Tongue (tissue), 1 donor: ENCODE measurements at regions not wholly inside any gene's neighbourhood (a gene's known extent, or its start where the extent isn't known, plus 50 kb on each side); places are given as distances from the start of the nearest gene placed in this dataset.
"Not testable (repeated sequence)": the region's sequence is repeated elsewhere in the genome, so short reads cannot be mapped to it uniquely, and the experiment has no call there.

ENCODE experiments used
- DNase-seq: peaks from one replicate; pipeline ENCODE4 v3.0.0-alpha.2; 2015

DNA sequence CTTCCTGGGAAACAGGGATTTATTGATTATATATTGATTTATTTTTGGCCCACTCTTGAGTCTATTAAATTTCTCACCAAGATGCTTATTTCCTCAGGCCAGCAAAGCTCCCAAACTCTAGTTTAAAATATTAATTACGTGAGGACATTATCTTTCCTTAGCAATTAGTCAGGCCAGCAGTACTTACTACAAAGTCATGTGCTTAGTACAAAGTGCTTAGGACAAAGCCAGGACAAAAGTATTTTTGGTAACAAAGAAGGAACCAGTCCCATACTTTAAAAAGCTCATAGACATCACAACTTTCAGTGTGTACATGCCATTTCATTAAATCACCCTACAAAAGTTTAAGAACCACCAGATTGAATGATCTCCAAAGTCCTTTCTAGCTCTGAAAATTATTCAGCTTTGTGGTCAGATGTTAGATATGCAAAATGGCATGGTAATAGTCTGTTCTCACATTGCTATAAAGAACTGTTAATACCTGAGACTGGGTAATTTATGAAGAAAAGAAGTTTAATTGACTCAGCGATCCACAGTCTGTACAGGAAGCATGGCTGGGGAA lies 94.7 kb upstream of the PWP1 start:
- DNase-seq = no peak

DNA sequence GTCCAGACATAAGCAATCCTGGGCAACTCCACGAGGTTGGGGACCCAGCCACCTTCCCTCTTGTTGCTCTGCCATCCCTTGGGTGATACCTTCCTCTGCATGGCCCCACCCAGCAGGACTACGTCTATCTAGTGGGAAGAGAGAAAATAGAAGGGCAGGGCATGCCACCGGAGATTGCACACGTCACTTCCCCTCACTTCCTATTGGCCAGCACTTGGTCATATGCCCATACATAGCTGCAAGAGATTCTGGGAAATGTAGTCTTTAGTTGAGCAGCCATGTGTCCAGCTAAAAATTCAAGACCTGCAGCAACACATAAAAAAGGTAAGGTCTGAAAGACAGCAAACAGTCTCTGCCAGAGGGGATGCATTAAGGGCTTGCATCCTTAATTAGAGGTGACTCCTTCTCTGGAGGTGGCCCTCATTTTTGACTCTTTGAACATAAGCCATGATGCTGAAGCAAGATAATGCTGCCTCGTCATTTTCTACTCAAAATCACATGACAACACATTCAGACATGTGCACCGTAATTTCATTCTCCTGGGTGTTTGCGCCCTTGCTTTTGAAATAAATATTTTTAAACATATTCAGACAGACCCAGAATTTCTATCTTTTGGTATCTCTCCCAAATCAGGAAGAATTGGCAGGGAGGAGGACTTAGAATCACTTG lies 91.8 kb upstream of the PWP1 start:
- DNase-seq = no peak

DNA sequence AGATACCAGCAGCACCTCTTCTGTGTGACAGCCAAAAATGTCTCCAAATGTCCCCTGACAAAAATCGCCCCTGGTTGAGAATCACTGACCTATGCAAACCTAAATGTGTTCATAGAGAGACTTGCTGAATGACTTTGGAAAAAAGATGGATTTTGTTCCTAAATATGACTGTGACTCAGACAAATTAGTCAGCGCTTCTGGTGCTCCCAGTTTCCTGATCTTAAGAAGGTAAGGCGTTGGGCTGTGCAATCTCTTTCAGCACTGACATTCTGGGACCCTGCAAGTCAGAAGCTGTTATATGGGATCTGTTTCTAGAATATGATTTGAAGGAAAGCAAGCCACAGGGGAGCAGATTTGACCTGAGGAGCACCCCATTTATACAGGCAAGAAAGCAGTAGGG lies 90.6 kb upstream of the PWP1 start:
- no peak for DNase-seq

DNA sequence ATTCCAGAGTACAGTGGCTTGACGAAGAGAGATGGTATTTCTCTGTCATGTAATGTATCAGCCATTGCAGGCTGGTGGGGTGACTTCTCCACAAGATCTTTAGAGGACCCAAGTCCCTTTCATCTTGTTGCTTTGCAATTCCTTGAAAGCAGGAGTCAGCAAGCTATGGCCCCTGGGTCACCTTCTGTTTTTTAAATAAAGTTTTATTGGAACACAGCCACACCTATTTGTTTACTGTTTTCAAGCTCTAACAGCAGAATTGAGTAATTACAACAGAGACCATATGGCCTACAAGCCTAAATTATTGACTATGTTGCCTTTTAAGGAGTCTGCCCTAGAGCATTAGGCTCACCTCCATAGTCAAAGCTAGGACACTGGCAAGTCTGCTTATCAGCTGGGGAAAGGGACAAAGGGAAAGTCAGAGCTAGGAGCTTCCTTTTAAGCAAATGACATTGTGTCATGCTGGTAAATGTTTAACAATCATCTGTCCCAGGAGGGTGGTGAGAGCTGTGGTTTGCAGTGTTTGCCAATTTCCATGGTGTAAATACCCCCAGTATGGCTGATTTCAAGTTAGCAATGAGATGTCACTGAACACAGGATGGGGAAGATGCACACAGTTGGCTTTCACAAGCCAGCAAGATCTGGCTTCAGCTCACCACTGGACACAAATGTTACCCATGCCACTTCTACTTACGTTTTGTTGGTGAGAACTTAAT lies 87.7 kb upstream of the PWP1 start:
- DNase-seq = no peak

DNA sequence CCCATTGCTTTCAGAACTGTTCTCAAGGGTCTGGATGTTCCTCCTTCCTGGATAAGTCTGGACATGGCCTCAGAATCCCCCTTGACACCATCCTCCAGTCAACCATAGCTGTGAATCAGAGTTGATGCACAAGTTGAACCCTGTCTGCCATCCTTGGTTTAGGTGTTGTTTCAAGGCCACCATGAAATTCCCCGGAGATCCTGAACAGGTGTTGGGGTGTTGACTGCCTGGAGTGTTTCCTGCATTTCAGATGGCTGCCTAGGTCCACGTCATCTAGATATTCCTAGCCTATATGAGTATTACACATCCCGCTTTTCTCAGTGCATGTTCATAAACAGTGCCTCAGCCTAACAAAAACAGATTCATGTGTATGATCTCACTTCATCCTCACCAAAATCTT lies 86.7 kb upstream of the PWP1 start:
- DNase-seq = no peak

DNA sequence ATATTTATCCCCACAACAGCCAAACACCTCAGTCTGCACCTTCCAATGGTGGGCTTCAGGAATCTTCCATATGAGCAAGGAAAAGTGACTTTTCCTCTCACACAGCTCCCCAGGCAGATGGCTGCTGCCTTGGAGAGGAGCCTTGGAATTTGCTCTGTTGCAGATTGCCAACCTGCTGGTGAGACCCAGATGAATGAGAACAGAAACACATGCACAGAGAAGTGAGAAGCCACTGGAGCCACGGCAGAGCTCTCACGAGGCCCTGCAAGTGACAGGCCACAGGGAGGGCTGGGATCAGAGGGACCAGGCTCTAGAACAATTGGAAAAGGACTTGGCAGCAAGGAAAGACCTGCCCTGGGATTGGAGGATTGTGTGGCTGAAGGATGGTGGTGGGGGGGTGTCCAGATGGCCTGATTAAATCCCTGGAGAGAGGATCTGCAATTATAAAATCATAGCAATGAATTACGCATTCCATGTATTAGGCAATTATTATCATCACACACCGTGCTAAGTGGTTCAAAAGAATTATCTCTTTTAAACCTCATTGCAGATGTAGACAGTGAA lies 84.9 kb upstream of the PWP1 start:
- no peak for DNase-seq

DNA sequence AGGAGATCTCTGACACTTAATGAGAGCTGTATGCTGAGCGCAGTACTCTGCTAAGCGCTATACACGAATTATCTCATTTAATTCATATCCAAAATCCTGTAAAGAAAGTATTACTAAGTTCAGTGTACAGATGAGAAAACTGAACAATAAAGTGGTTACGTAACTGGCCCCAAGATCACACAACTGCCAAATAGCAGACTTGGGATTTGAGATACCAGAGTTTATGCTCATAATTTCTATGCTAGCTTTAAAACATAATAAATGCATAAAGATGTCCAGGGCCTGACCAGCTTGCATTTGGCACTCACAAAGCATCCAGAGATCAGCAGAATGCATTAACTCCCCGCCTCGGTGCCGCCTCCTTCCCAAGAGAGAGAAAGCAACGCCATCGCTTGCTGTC lies 83.2 kb upstream of the PWP1 start:
- no peak for DNase-seq

DNA sequence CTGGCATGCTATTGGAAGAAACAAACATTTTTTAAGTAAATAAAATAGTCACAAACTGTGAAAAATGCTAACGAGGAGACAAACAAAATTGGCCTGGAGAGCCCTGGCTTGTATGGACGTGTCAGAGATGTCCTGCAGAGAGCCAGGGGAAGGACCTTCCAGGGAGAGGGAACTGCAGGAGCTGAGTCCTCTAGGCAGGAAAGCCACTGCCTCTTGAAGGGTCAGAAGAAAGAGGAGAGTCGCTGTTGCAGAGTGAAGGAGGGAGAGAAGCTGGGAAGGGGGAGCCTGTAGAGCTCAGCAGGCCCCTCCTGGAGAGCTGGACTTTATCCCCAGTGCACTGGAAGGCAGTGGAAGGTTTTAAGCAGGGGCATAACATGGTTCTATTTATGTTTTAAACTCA lies 80.3 kb upstream of the PWP1 start:
- DNase-seq = no peak

DNA sequence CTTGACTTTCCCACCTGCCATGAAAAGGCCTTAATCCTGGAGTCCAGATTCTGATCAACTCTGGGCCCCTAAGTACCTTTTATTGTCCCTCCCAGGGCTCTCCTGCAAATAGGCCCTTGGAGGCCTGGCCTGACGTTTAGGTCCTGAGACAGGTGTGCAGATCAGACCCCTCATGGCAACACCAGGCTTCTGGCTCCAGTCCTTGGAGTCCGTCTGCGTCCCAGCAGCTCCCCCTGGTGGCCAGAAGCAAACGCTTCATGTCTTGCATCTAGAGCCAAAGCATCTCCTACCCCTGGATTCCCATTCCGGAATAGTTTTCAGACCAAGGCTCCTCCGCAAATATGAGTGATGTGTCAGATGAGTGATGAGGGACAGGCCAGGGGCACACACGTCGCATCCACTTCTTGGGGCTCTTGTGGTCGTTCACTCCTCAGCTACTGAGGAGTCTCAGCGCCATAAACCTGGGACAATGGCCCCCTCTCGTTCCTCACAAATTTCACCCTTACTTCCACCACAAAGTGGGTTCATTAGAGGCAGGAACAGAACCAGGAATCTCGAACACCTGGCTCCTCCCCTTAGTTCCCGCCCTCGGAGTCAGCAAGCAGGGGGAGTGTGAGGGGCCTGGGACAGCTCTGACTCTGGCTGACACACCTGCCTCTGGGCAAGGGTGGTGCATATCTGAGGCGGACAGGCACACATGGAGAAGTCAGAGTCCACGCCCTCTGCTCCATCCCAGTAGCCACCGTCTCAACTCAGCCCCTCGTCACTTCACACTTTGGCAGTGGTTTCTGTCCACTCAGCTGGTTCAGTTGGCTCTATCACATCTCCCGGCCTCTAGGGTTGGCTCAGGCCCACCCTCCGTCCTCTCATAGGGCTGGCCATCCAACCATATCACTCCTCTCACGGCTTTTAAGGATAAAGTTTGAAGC lies 77.9 kb upstream of the PWP1 start:
- peak; percentile 93 for DNase-seq

DNA sequence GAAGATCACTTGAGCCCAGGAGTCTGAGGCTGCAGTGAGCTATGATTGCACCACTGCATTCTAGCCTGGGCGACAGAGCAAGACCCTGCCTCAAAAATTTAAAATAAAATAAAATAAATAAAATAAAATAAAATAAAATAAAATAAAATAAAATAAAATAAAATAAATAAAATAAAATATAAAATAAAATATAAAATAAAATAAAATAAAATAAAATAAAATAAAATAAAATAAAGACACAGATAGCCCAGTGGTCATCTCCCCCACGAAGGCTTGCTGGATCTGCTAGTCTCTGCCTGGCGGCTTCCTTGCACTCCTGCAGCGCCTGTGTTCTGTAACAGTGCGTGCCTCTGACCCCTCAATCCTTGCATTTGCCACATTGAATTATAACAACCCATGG lies 76.8 kb upstream of the PWP1 start:
- DNase-seq = not testable (repeated sequence)

DNA sequence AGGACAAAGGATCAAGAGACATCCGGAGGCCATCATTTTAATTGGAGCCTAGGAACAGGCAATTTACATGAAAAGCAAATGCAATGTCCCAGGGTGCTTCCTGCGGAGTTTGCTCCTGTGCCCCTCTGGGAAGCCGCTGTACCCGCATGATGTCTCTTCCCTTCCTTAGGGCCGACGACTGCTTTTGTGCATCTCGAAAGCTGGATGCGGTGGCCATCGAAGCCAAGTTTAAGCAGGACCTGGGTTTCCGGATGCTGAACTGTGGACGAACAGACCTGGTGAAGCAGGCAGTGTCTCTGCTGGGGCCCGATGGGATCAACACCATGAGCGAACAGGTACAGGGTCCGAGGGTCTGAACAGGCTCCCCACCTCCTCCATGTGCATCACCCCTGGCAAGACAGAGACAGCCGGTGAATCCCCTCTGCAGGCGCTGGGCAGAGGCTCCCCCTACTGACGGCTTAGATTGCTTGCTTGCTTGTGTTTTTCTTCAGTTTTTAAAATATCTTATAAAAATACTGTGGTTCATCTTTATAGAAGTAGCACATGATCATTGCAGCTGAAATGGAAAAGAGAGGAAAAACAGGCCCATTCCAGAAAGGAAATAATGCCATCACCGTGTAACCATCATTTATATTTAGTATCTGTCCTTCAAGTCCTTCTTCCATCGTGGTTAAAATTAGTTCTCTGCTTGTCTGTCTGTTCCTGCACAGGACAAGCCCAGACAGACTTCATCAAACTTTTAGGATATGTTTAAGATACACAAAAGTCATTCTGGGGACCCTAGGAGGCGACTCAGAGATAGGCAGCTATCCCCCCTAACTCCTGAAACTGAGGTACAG lies 75.4 kb upstream of the PWP1 start:
- DNase-seq = peak; percentile 71

DNA sequence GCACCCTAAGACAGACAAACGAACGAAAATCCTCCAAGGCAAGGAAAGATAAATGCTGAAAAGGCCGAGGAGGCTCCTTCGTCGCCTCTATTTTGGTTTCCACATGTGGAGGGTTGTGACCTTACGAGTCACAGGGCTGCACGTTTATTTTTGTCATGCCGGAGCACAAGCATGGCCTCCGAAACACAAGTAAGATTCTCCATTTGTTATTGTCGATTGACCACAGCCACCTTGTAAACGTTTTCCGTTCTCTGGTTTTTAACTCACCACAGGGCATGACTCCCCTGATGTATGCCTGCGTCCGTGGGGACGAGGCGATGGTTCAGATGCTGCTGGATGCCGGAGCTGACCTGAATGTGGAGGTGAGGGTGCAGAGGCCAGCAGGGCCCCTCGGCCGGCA lies 73.1 kb upstream of the PWP1 start:
- DNase-seq = no peak

DNA sequence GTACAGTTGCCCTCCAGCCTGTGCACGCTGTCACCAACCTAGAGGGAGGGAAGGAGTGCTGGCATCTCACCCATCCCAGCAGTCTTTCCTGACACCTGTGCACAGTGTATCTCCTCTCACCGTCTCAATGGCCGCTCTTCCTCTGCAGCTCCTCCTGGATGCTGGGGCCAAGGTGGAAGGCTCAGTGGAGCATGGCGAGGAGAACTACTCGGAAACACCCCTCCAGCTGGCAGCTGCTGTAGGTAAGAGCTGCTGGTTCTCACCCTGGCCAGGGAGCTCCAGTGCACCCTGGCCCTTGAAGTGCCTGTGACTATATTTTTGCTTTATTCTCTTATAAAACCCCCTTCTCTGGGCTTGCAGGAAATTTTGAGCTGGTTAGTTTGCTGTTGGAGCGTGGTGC lies 68.7 kb upstream of the PWP1 start:
- no peak for DNase-seq

DNA sequence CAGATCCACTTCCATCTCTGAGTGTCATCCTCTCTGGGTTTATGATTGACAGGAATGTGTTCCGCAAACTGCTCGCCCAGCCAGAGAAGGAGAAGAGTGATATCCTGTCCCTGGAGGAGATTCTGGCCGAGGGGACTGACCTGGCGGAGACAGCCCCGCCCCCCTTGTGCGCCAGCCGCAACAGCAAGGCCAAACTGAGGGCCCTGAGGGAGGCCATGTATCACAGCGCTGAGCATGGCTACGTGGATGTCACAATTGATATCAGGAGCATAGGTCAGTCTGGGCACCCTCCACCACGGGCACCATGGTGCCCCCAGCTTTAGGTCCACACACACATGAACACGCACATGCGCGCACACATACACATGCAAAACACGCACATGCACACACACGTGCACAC lies 67.5 kb upstream of the PWP1 start:
- no peak for DNase-seq

DNA sequence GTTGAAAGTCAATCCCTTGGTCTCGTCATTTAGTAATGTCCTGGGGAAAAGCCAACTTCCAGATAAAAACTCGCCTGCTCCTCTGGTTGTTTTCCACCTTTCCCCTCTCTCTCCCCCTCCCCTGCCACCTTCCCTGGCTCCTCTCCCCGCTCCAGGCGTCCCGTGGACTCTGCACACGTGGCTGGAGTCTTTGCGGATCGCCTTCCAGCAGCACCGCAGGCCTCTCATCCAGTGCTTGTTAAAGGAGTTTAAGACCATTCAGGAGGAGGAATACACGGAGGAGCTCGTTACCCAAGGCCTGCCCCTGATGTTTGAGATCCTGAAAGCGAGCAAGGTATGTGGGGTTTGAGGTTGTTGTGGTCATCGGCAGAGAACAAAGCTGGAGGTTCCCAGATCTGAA lies 65.8 kb upstream of the PWP1 start:
- DNase-seq = no peak

DNA sequence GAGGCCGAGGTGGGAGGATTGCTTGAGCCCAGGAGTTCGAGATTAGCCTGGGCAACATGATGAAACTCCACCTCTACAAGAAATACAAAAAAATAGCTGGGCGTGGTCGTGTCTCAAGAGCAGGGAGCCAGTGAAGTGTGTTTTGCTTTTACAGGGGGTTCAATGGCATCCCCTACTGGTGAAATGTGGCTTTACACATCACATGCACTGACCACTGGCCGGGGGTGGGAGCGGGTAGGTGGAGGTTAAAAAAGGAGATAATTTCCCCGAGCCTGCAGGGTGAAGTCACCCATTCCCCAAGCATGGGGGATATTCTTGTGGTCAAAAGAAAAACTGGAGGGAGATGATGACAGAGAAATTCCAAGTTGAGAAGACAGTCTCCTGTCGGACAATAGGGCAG lies 63.6 kb upstream of the PWP1 start:
- DNase-seq = no peak

DNA sequence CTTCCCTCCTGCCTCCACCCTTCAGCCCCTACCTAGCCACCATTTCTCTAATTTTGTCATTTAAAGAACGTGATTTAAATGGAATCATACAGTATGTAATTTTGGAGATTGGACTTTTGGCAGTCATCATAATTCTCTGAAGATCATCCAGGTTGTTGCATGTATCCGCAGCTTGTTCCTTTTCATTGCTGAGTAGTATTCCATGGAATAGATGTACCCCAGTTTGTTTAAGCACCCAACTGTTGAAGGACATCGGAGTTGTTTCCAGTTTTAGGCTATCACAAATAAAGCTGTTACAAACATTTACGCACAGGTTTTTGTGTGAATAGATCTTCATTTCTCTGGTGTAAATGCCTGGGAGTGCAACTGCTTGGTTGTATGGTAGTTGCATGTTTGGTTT lies 61.1 kb upstream of the PWP1 start:
- DNase-seq = no peak

DNA sequence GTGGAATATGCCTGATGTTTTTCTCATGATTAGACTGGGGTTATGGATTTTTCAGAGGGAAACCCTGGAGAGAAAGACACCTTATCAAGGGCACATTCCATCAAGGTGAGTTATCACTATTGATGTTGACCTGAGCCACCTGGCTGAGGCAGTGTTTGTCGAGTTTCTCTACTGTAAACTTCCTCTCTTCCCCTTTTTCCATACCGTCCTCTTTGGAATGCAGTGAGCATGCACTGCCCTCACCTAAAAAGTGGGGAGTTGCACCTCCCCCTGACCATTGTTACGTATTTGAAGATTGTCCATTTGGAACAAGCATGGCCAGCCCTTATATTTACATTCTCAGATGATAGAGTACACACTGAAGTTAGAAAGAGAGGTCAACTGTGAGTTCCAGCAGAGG lies 53.9 kb upstream of the PWP1 start:
- no peak for DNase-seq

DNA sequence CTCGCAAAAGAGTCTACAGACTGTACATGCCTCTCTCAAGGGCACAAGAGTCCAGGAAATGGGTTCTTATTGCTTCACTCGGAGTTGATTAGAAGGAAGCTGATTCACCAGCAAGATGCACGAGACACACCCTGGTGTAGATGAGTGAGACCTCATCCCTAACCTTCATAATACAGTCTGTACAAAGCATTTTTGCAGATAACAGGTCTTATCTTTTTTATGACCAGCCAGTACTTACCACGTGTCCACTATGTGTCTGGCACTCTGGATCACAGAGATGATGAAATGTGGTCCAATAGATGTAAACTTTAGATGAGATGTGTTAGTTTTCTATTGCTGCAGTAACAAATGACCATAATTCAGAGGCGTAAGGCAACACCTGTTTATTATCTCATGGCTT lies 53.4 kb upstream of the PWP1 start:
- DNase-seq = no peak

DNA sequence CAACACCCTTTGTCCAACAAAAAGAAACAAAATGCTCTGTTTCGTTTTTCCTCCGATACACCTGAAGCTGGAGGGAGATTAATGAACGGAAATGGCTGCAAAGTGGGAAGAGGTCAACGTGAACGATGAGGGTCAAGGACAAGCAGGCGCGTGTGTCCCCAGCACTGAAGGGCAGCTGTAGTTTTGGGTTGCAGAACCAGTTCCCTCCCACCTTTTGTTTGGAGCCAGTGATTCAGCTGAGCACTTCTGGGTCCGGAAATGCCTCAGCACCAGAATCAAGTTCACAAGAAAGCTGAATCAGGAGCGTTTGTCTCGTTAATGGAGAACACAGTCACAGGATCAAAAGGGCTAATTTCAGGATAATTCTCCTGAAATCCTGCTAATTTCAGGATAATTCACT lies 51.1 kb upstream of the PWP1 start:
- DNase-seq = no peak

DNA sequence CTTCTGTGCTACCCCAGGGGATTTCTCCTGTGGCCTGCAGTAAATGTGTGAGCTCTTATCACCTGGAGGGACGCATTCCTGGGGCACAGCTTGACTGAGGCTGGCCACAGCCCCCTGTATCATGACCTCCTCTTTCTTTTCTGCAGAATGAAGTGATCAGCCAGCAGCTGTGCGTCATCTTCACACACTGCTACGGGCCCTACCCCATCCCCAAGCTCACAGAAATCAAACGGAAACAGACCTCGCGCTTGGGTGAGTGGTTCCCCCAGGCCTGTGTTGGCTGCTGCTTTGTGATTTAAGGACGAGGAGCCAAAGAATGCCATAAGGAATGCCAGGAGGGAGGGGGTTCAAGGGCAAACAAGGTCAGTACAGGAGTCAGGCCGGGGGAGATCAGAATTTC lies 50.5 kb upstream of the PWP1 start:
- peak; percentile 13 for DNase-seq
